Caki2 (cell line): ENCODE measurements at regions not wholly inside any gene's neighbourhood (a gene's known extent, or its start where the extent isn't known, plus 50 kb on each side); places are given as distances from the start of the nearest gene placed in this dataset.
A peak's percentile ranks its signal among the peaks of the same experiment; 100 is the strongest.

Experiments
- DNase-seq: peaks from one replicate; pipeline ENCODE4 v3.0.0-alpha.2; 2015; ENCODE audit warnings: low read depth
- in situ Hi-C: cut with HindIII; loops from 2 replicates; pipeline ENCODE4 v1.10.0; 2016; ENCODE audit warnings: low sequenced_read_pairs, low pct_unique_long_range_greater_than_20kb, mixed read lengths

- DNase-seq, result no peak
- in situ Hi-C loops, result no loop called here
Observed at GRCh38 chr2:43054367-43054766, 172.0 kb downstream of the ZFP36L2 start.

GRCh38 chr2:43052944-43053306, 173.5 kb downstream of the ZFP36L2 start:
- in situ Hi-C loops, result no loop called here
- no peak for DNase-seq

- in situ Hi-C loops, result no loop called here
- no peak for DNase-seq
Observed at GRCh38 chr2:43052204-43052943, 174.0 kb downstream of the ZFP36L2 start.

GRCh38 chr2:43051338-43051737, 175.1 kb downstream of the ZFP36L2 start:
- in situ Hi-C loops, result no loop called here

GRCh38 chr2:43050866-43051265, 175.5 kb downstream of the ZFP36L2 start:
- in situ Hi-C loops, result no loop called here

More at GRCh38 chr2:43051338-43051737, 175.1 kb downstream of the ZFP36L2 start:
- peak; percentile 63 for DNase-seq

GRCh38 chr2:43049836-43050801, 176.3 kb downstream of the ZFP36L2 start:
- in situ Hi-C loops, result no loop called here
- no peak for DNase-seq

More at GRCh38 chr2:43050866-43051265, 175.5 kb downstream of the ZFP36L2 start:
- no peak for DNase-seq

- DNase-seq, result no peak
- in situ Hi-C loops, result no loop called here
Observed at GRCh38 chr2:43047187-43047780, 179.1 kb downstream of the ZFP36L2 start.

- in situ Hi-C loops, result no loop called here
- no peak for DNase-seq
Observed at GRCh38 chr2:43045866-43046265, 180.5 kb downstream of the ZFP36L2 start.

- no peak for DNase-seq
- in situ Hi-C loops, result no loop called here
Observed at GRCh38 chr2:43044093-43044681, 182.2 kb downstream of the ZFP36L2 start.

- in situ Hi-C loops, result no loop called here
- no peak for DNase-seq
Observed at GRCh38 chr2:43043553-43043870, 182.9 kb downstream of the ZFP36L2 start.

GRCh38 chr2:43041661-43042360, 184.6 kb downstream of the ZFP36L2 start:
- in situ Hi-C loops, result no loop called here
- peak; percentile 93 for DNase-seq

- no peak for DNase-seq
- in situ Hi-C loops, result no loop called here
Observed at GRCh38 chr2:43041173-43041591, 185.2 kb downstream of the ZFP36L2 start.

- in situ Hi-C loops, result no loop called here
- no peak for DNase-seq
Observed at GRCh38 chr2:43040084-43040854, 186.1 kb downstream of the ZFP36L2 start.

- no peak for DNase-seq
- in situ Hi-C loops, result no loop called here
Observed at GRCh38 chr2:43039376-43040080, 186.9 kb downstream of the ZFP36L2 start.

- no peak for DNase-seq
- in situ Hi-C loops, result no loop called here
Observed at GRCh38 chr2:43038696-43039094, 187.7 kb downstream of the ZFP36L2 start.

GRCh38 chr2:43038034-43038695, 188.2 kb downstream of the ZFP36L2 start:
- in situ Hi-C loops, result no loop called here

More at GRCh38 chr2:43038034-43038695, 188.2 kb downstream of the ZFP36L2 start:
- DNase-seq, result no peak
